Uterus (tissue), 2 donors: ENCODE measurements at regions not wholly inside any gene's neighbourhood (a gene's known extent, or its start where the extent isn't known, plus 50 kb on each side); places are given as distances from the start of the nearest gene placed in this dataset.

Experiments
- POLR2A ChIP-seq, 2 donors: fragments of 450-650 bp; IDR thresholded peaks; one replicate each; pipeline ENCODE4 v1.6.1; 2016; ENCODE audit warnings: antibody characterized with exemption in 2 of 2, mild to moderate bottlenecking in 1 of 2, moderate library complexity in 1 of 2
- TF ChIP-seq, protein P1 (sequence below), 4 experiments: fragments of 200-600 bp in 2 of 4; fragments of 450-650 bp in 2 of 4; sonication (generic) in 2 of 4; IDR thresholded peaks; one replicate each; pipeline ENCODE4 v1.5.1; 2016 to 2019; ENCODE audit warnings: antibody characterized with exemption in 4 of 4, mild to moderate bottlenecking in 2 of 4, moderate library complexity in 1 of 4

DNA sequence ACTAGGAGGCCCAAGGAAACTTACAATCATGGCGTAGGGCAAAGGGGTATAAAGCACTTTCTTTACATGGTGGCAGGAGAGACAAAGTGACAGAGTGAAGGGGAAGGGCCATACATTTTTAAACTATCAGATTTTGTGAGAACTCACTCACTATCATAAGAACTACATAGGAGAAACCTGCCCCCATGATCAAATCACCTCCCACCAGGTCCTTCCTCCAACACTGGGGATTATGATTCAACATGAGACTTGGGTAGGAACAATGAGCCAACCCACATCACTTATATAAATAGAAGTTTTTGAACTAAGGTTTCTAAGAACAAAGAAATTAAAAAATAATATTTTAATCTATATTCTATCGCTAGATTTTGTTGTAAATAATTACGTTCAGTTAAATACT lies 460.3 kb upstream of the TYRP1 start:
- TF ChIP-seq, protein P1, sequence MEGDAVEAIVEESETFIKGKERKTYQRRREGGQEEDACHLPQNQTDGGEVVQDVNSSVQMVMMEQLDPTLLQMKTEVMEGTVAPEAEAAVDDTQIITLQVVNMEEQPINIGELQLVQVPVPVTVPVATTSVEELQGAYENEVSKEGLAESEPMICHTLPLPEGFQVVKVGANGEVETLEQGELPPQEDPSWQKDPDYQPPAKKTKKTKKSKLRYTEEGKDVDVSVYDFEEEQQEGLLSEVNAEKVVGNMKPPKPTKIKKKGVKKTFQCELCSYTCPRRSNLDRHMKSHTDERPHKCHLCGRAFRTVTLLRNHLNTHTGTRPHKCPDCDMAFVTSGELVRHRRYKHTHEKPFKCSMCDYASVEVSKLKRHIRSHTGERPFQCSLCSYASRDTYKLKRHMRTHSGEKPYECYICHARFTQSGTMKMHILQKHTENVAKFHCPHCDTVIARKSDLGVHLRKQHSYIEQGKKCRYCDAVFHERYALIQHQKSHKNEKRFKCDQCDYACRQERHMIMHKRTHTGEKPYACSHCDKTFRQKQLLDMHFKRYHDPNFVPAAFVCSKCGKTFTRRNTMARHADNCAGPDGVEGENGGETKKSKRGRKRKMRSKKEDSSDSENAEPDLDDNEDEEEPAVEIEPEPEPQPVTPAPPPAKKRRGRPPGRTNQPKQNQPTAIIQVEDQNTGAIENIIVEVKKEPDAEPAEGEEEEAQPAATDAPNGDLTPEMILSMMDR (IDR thresholded peaks at IDR 0.05): no peak
- no peak for TF ChIP-seq POLR2A (IDR thresholded peaks at IDR 0.05)
